ENCODE measurements at regions not wholly inside any gene's neighbourhood (a gene's known extent, or its start where the extent isn't known, plus 50 kb on each side); places are given as distances from the start of the nearest gene placed in this dataset.

DNA sequence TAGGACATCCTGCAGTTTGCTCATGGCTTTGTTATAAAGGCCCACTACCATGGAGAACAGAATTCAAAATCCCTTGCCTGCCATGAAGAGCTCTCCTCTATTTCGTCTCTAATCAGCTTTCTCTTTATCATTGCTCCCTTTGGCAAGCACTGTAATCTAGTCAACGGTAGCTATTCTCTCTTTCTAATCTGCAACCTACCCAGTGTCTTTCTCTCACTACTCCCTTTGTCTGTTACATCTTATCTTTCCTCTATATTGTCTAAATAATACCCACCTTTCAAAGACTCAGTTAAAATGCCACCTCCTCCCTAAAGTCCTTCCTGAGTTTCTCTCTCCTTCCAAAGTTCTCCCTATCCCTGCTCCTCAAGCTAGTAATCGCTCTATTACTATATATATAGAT is 108.1 kb downstream of the FZD1 start:
- BruUV-seq (replicated peaks) = no TSS peak
- RAD21 ChIA-PET (ENCODE audit: low non-redundant PET in 1 of 2, low total read pairs in 2 of 2, uncharacterized antibody in 2 of 2, unreplicated experiment in 2 of 2) = no interaction called here
- H3K79me2 ChIP-seq (ENCODE audit: insufficient read depth, low read length) = no peaks in the 10 kb centered on the region

More for the DNA sequence above, 108.1 kb downstream of the FZD1 start:
- H3K36me3 ChIP-seq (ENCODE audit: control insufficient read depth in 1 of 2, insufficient read depth in 2 of 2, low read length in 2 of 2) = no peaks in the 10 kb centered on the region
- H3K4me2 ChIP-seq (ENCODE audit: low read length) = no peak overlapping the region
- POLR2A ChIA-PET = no interaction called here
- no peak overlapping the region for H3K4me3 ChIP-seq (replicated peaks in 1 of 2; ENCODE audit: low read depth in 1 of 2, low read length in 2 of 2)
- intact Hi-C loops (cut with micrococcal nuclease) = no loop called here
- H3K4me1 ChIP-seq (ENCODE audit: control insufficient read depth in 1 of 2, insufficient read depth in 2 of 2, low read length in 2 of 2) = no peaks in the 10 kb centered on the region
- no peaks in the 10 kb centered on the region for H4K20me1 ChIP-seq (ENCODE audit: insufficient read depth)
- CTCF ChIA-PET = no interaction called here
- no peak overlapping the region for H3K9ac ChIP-seq (ENCODE audit: low read length)
- H3K27me3 ChIP-seq (ENCODE audit: insufficient read depth, low read length) = peaks cover 10% of the 10 kb centered on the region; the same call in 1 of the 2 replicates
- ATAC-seq = no peak
- no peaks in the 10 kb centered on the region for H3K9me2 ChIP-seq (ENCODE audit: insufficient read depth)
- TF ChIP-seq TCF7L2 (IDR thresholded peaks at IDR 0.05; ENCODE audit: borderline replicate concordance, extremely low read depth, insufficient read depth, insufficient read length) (no peak), SP1 (IDR thresholded peaks at IDR 0.05; ENCODE audit: low read depth) (no peak), SIN3A (IDR thresholded peaks at IDR 0.05; ENCODE audit: low read depth) (no peak), EZH2 (IDR thresholded peaks at IDR 0.05) (no peak), CBX3 (IDR thresholded peaks at IDR 0.05; ENCODE audit: low read depth) (no peak), POLR2AphosphoS5 (IDR thresholded peaks at IDR 0.05; ENCODE audit: low read depth, low read length) (no peak), ZFX (IDR thresholded peaks at IDR 0.05) (no peak), ELF1 (IDR thresholded peaks at IDR 0.05; ENCODE audit: borderline replicate concordance, low read depth) (no peak), FOSL1 (IDR thresholded peaks at IDR 0.05; ENCODE audit: low read depth) (no peak), CEBPB (IDR thresholded peaks at IDR 0.05; ENCODE audit: low read depth) (no peak), EZH2phosphoT487 (IDR thresholded peaks at IDR 0.05; ENCODE audit: borderline replicate concordance) (no peak), SRF (IDR thresholded peaks at IDR 0.05; ENCODE audit: low read depth) (no peak), RAD21 (IDR thresholded peaks at IDR 0.05; ENCODE audit: low read depth) (no peak)
- TF ChIP-seq, protein P1, sequence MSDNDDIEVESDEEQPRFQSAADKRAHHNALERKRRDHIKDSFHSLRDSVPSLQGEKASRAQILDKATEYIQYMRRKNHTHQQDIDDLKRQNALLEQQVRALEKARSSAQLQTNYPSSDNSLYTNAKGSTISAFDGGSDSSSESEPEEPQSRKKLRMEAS (IDR thresholded peaks at IDR 0.05) = no peak
- TF ChIP-seq, protein P2, sequence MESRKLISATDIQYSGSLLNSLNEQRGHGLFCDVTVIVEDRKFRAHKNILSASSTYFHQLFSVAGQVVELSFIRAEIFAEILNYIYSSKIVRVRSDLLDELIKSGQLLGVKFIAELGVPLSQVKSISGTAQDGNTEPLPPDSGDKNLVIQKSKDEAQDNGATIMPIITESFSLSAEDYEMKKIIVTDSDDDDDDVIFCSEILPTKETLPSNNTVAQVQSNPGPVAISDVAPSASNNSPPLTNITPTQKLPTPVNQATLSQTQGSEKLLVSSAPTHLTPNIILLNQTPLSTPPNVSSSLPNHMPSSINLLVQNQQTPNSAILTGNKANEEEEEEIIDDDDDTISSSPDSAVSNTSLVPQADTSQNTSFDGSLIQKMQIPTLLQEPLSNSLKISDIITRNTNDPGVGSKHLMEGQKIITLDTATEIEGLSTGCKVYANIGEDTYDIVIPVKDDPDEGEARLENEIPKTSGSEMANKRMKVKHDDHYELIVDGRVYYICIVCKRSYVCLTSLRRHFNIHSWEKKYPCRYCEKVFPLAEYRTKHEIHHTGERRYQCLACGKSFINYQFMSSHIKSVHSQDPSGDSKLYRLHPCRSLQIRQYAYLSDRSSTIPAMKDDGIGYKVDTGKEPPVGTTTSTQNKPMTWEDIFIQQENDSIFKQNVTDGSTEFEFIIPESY (IDR thresholded peaks at IDR 0.05; ENCODE audit: extremely low read depth, insufficient replicate concordance, low read length) = no peak
- TF ChIP-seq, protein P3, sequence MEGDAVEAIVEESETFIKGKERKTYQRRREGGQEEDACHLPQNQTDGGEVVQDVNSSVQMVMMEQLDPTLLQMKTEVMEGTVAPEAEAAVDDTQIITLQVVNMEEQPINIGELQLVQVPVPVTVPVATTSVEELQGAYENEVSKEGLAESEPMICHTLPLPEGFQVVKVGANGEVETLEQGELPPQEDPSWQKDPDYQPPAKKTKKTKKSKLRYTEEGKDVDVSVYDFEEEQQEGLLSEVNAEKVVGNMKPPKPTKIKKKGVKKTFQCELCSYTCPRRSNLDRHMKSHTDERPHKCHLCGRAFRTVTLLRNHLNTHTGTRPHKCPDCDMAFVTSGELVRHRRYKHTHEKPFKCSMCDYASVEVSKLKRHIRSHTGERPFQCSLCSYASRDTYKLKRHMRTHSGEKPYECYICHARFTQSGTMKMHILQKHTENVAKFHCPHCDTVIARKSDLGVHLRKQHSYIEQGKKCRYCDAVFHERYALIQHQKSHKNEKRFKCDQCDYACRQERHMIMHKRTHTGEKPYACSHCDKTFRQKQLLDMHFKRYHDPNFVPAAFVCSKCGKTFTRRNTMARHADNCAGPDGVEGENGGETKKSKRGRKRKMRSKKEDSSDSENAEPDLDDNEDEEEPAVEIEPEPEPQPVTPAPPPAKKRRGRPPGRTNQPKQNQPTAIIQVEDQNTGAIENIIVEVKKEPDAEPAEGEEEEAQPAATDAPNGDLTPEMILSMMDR (IDR thresholded peaks at IDR 0.05 in 2 of 3, conservative IDR thresholded peaks at IDR 0.05 in 1 of 3; ENCODE audit: borderline replicate concordance in 1 of 3, insufficient read depth in 1 of 3, low read depth in 2 of 3, low read length in 2 of 3) = no peak
- TF ChIP-seq, protein P4, sequence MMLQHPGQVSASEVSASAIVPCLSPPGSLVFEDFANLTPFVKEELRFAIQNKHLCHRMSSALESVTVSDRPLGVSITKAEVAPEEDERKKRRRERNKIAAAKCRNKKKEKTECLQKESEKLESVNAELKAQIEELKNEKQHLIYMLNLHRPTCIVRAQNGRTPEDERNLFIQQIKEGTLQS (IDR thresholded peaks at IDR 0.05) = no peak
- no peak for DNase-seq (ENCODE audit: low read depth, low spot score)
- H2AFZ ChIP-seq (ENCODE audit: low read depth, low read length, poor library complexity, severe bottlenecking) = no peak overlapping the region
- no peak overlapping the region for H3K27ac ChIP-seq (ENCODE audit: low read depth, low read length)
- no peaks in the 10 kb centered on the region for H3K9me3 ChIP-seq (ENCODE audit: control insufficient read depth in 1 of 2, insufficient read depth in 1 of 2, low read depth in 1 of 2, low read length in 2 of 2)
